PFSK-1 (cell line): ENCODE measurements at regions not wholly inside any gene's neighbourhood (a gene's known extent, or its start where the extent isn't known, plus 50 kb on each side); places are given as distances from the start of the nearest gene placed in this dataset.

ENCODE experiments used
- FOXP2 ChIP-seq: optimal IDR thresholded peaks from 2 replicates; pipeline ENCODE3; 2011; ENCODE audit warnings: borderline replicate concordance, control low read depth, inconsistent platforms; ENCODE audit not compliant: insufficient read depth; ENCODE audit errors: extremely low read length, extremely low read depth
- POLR2AphosphoS5 ChIP-seq: IDR thresholded peaks from 2 replicates; pipeline ENCODE4 v1.6.1; 2012; ENCODE audit warnings: low read depth, mild to moderate bottlenecking, control low read depth, low read length, moderate library complexity
- REST ChIP-seq, 2 experiments: IDR thresholded peaks; 2 replicates each; pipeline versions ENCODE4 v1.6.1 to v1.8.0; 2011 to 2012; ENCODE audit warnings: low read depth in 2 of 2, low read length in 2 of 2, control low read depth in 1 of 2, inconsistent platforms in 1 of 2, mild to moderate bottlenecking in 1 of 2, moderate library complexity in 1 of 2; ENCODE audit not compliant: insufficient read depth in 1 of 2
- SIN3A ChIP-seq: IDR thresholded peaks from 2 replicates; pipeline ENCODE4 v1.6.1; 2012; ENCODE audit warnings: mild to moderate bottlenecking, low read length, moderate library complexity, borderline replicate concordance; ENCODE audit not compliant: insufficient read depth
- TAF1 ChIP-seq: IDR thresholded peaks from 2 replicates; pipeline ENCODE4 v1.6.1; 2012; ENCODE audit warnings: low read length, control low read depth, borderline replicate concordance; ENCODE audit not compliant: insufficient read depth

DNA sequence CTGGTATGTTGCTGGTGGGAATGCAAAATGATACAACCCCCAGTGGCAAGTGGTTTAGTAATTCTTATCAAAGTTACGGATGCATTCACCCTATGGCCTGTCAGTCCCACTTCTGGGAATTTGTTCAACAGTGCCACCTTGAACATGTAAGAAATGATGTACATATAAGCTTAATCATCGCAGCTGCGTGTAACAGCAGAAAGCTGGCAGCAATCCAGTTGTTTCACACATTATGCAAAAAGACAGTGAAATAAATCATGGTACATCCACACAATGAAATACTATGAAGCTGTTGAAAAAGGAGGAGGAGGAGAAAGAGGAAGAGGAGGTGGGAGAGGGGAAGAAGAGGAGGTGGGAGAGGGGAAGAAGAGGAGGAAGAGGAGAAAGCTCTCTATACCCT lies 76.2 kb upstream of the MYL10 start:
- TF ChIP-seq REST (IDR thresholded peaks at IDR 0.05; ENCODE audit: insufficient read depth in 1 of 2, low read depth in 2 of 2, low read length in 2 of 2): no peak
- no peak for TF ChIP-seq FOXP2
- TF ChIP-seq SIN3A: no peak
- no peak for TF ChIP-seq POLR2AphosphoS5
- TF ChIP-seq TAF1: no peak

DNA sequence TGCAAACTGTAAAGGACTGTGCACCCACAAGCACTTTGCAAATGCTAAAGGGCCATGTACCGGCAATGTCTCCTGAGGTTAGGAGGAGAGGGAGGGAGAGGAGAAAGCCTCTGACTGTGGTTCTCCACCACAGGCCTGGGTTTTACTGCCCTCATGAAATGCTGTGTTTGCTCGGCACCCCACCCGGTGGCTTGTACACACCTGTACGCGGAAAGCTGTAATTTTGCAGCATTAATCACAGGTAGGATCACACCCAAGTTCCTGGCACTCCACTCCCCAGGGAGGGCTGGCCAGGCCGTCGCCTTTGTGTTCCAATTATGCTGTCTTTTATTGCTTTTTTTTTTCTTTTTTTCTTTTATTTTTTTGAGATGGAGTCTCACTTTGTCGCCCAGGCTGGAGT lies 78.5 kb upstream of the MYL10 start:
- TF ChIP-seq TAF1: no peak
- TF ChIP-seq REST (IDR thresholded peaks at IDR 0.05; ENCODE audit: insufficient read depth in 1 of 2, low read depth in 2 of 2, low read length in 2 of 2): no peak
- TF ChIP-seq POLR2AphosphoS5: no peak
- TF ChIP-seq FOXP2: no peak
- TF ChIP-seq SIN3A: no peak

DNA sequence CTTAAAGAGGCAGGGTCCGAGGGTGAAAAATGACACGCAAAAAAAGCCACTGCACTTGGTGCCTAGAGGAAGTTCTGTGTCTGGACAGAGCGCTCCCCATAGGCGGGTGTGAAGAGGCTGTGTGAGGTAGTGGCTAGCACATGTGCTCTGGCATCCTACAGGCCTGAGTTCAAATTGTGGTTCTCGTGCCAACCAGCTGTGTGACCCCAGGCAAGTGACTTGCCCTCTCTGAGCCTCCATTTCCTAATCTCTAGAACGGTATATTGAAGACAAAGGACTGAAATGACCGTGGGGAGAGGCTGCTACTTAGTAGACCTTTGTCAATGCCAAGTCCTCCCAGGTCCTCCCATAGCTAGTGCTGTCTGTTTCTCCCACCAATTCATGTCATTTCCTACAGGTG lies 79.1 kb upstream of the MYL10 start:
- no peak for TF ChIP-seq SIN3A
- no peak for TF ChIP-seq REST (IDR thresholded peaks at IDR 0.05; ENCODE audit: insufficient read depth in 1 of 2, low read depth in 2 of 2, low read length in 2 of 2)
- TF ChIP-seq FOXP2: no peak
- no peak for TF ChIP-seq POLR2AphosphoS5
- no peak for TF ChIP-seq TAF1

DNA sequence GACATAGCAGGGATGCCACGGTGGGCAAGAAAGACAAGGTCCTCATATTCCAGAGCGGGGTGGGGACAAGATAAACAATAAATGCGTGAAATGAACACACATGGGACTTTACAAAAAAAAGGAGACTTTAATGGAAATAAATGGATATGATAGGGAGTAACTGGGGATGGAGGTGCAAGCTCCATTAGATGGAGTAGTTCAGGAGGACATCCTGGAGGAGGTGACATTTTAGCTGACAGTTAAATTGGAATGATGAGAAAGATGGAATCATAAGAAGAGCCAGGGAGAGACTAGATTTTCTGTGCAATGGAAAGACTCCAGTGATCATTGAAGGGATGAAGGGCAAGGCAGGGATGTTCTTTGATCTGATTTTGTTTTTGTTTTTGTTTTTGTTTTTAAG lies 83.6 kb upstream of the MYL10 start:
- no peak for TF ChIP-seq POLR2AphosphoS5
- no peak for TF ChIP-seq TAF1
- TF ChIP-seq SIN3A: no peak
- TF ChIP-seq REST (IDR thresholded peaks at IDR 0.05; ENCODE audit: insufficient read depth in 1 of 2, low read depth in 2 of 2, low read length in 2 of 2): no peak
- no peak for TF ChIP-seq FOXP2

DNA sequence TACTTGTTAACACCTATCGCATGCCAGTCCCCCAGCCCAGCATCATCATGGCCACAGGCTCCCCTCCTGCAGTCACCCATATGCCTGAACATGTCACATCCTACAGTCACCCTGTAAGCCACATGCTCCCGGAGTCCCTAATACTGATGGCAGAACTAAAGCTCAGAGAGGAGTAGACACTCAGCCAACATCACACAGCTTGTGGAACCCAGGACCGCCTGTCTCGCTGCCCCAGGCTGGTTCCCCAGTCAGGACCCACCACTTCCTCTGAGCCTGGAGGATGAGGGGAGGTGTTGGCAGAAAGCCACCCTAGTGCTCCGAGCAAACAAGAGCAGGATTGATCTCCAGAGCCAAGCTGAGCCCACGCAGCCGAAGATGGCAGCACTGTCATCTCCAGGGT lies 85.0 kb upstream of the MYL10 start:
- no peak for TF ChIP-seq TAF1
- no peak for TF ChIP-seq REST (IDR thresholded peaks at IDR 0.05; ENCODE audit: insufficient read depth in 1 of 2, low read depth in 2 of 2, low read length in 2 of 2)
- no peak for TF ChIP-seq FOXP2
- no peak for TF ChIP-seq POLR2AphosphoS5
- no peak for TF ChIP-seq SIN3A
